ENCODE measurements at regions not wholly inside any gene's neighbourhood (a gene's known extent, or its start where the extent isn't known, plus 50 kb on each side); places are given as distances from the start of the nearest gene placed in this dataset.

DNA sequence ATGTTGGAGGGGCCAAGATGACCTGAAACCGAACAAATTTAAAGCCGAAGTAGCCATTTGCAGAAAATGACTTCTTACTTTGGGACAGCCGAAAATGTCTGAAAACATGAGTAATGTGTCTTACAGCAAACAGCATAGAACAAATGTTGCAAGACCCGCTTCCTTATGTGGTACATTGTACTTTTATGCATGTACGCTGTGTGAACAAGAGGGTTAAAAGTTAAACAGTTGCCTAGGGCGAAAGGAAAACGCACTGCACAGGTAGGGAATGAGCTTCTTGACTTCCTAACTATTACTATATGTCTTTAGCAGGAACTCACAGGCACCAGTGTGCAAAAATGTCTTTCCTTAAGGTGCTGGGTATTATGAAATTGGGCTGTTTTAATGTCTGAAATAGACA is 303.5 kb upstream of the MGMT start (continued):
- TF ChIP-seq, protein P1, sequence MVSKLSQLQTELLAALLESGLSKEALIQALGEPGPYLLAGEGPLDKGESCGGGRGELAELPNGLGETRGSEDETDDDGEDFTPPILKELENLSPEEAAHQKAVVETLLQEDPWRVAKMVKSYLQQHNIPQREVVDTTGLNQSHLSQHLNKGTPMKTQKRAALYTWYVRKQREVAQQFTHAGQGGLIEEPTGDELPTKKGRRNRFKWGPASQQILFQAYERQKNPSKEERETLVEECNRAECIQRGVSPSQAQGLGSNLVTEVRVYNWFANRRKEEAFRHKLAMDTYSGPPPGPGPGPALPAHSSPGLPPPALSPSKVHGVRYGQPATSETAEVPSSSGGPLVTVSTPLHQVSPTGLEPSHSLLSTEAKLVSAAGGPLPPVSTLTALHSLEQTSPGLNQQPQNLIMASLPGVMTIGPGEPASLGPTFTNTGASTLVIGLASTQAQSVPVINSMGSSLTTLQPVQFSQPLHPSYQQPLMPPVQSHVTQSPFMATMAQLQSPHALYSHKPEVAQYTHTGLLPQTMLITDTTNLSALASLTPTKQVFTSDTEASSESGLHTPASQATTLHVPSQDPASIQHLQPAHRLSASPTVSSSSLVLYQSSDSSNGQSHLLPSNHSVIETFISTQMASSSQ (IDR thresholded peaks at IDR 0.05; ENCODE audit: low read depth) = no peak
- TF ChIP-seq, protein P1 (CRISPR knock-in tag; IDR thresholded peaks at IDR 0.05; ENCODE audit: borderline replicate concordance) = no peak
- no peak for TF ChIP-seq GPBP1L1 (CRISPR knock-in tag; IDR thresholded peaks at IDR 0.05)
- no peak for TF ChIP-seq NFKB2 (CRISPR knock-in tag; IDR thresholded peaks at IDR 0.05; ENCODE audit: borderline replicate concordance)
- TF ChIP-seq PAX8 (CRISPR knock-in tag; IDR thresholded peaks at IDR 0.05; ENCODE audit: borderline replicate concordance) = no peak
- no peak for TF ChIP-seq ZNF17 (CRISPR knock-in tag; IDR thresholded peaks at IDR 0.05)
- no peak for TF ChIP-seq NFIB (CRISPR knock-in tag; IDR thresholded peaks at IDR 0.05; ENCODE audit: borderline replicate concordance)
- TF ChIP-seq ZKSCAN1 (IDR thresholded peaks at IDR 0.05; ENCODE audit: low read length) = no peak

All from HepG2 (cell line).